Neural cell (in vitro differentiated cells): ENCODE measurements at regions not wholly inside any gene's neighbourhood (a gene's known extent, or its start where the extent isn't known, plus 50 kb on each side); places are given as distances from the start of the nearest gene placed in this dataset.
A peak's percentile ranks its signal among the peaks of the same experiment; 100 is the strongest.

ENCODE experiments used
- H2AFZ ChIP-seq: fragments of 200-600, 300-800 bp; sonication (generic), shearing (Covaris generic); 2 replicates; pipeline ENCODE4 v1.6.0; 2014; ENCODE audit warnings: low read depth, mild to moderate bottlenecking, antibody characterized with exemption, low read length, moderate library complexity
- H3F3A ChIP-seq: fragments of 200-600 bp; shearing (Covaris generic); 2 replicates; pipeline ENCODE4 v1.6.1; 2016; ENCODE audit warnings: mild to moderate bottlenecking, moderate library complexity, mixed read lengths, antibody characterized with exemption, low read length; ENCODE audit not compliant: insufficient read depth, poor library complexity, severe bottlenecking
- H3K27ac ChIP-seq: fragments of 200-600, 300-800 bp; sonication (generic), shearing (Covaris generic); 2 replicates; pipeline ENCODE4 v1.5.1; 2014; ENCODE audit warnings: mild to moderate bottlenecking, low read length, moderate library complexity
- H3K27me3 ChIP-seq: fragments of 300-800, 200-600 bp; sonication (generic), shearing (Covaris generic); 2 replicates; pipeline ENCODE4 v1.6.0; 2014; ENCODE audit warnings: mild to moderate bottlenecking, low read depth, low read length, moderate library complexity; ENCODE audit not compliant: insufficient read depth
- H3K36me3 ChIP-seq: fragments of 300-800, 200-600 bp; sonication (generic), shearing (Covaris generic); 2 replicates; pipeline ENCODE4 v1.5.1; 2014; ENCODE audit warnings: mild to moderate bottlenecking, antibody characterized with exemption, low read length, moderate library complexity; ENCODE audit not compliant: insufficient read depth
- H3K4me2 ChIP-seq: fragments of 300-800, 200-600 bp; sonication (generic), shearing (Covaris generic); 2 replicates; pipeline ENCODE4 v1.6.0; 2014; ENCODE audit warnings: mild to moderate bottlenecking, low read length
- H3K4me3 ChIP-seq: fragments of 300-800, 200-600 bp; sonication (generic), shearing (Covaris generic); 2 replicates; pipeline ENCODE4 v1.5.1; 2014; ENCODE audit warnings: mild to moderate bottlenecking, low read length, moderate library complexity
- H3K79me2 ChIP-seq: fragments of 200-600 bp; shearing (Covaris generic); replicated peaks from 2 replicates; pipeline ENCODE4 v1.6.0; 2014; ENCODE audit warnings: mild to moderate bottlenecking, low read length, moderate library complexity; ENCODE audit not compliant: insufficient read depth
- H3K9ac ChIP-seq: fragments of 300-800, 200-600 bp; sonication (generic), shearing (Covaris generic); 2 replicates; pipeline ENCODE4 v1.6.1; 2016; ENCODE audit warnings: mild to moderate bottlenecking, low read length, mixed read lengths
- H3K9me2 ChIP-seq: fragments of 200-600 bp; shearing (Covaris generic); 2 replicates; pipeline ENCODE4 v1.6.1; 2016; ENCODE audit warnings: mild to moderate bottlenecking, low read length, mixed read lengths; ENCODE audit not compliant: insufficient read depth
- H3K9me3 ChIP-seq: fragments of 200-600, 300-800 bp; sonication (generic), shearing (Covaris generic); 2 replicates; pipeline ENCODE4 v1.6.1; 2016; ENCODE audit warnings: mild to moderate bottlenecking, mixed run types, low read length, moderate library complexity, mixed read lengths
- H4K20me1 ChIP-seq: fragments of 200-600 bp; shearing (Covaris generic); 2 replicates; pipeline ENCODE4 v1.6.1; 2016; ENCODE audit warnings: mild to moderate bottlenecking, mixed run types; ENCODE audit not compliant: insufficient read depth
- EP300 ChIP-seq: fragments of 450-650 bp; conservative IDR thresholded peaks from 2 replicates; pipeline ENCODE4 v1.6.1; 2014; ENCODE audit warnings: antibody characterized with exemption, mild to moderate bottlenecking, moderate library complexity; ENCODE audit not compliant: poor library complexity, severe bottlenecking
- EZH2 ChIP-seq: fragments of 200-600, 300-800 bp; shearing (Covaris generic), sonication (generic); IDR thresholded peaks from 2 replicates; pipeline ENCODE4 v1.6.1; 2014; ENCODE audit warnings: antibody characterized with exemption, low read length, borderline replicate concordance, mild to moderate bottlenecking; ENCODE audit not compliant: insufficient read depth, poor library complexity, severe bottlenecking
- MXI1 ChIP-seq: fragments of 450-650 bp; conservative IDR thresholded peaks from 2 replicates; pipeline ENCODE4 v1.6.1; 2014; ENCODE audit warnings: antibody characterized with exemption, mild to moderate bottlenecking; ENCODE audit not compliant: poor library complexity, severe bottlenecking
- POLR2AphosphoS5 ChIP-seq: IDR thresholded peaks from 2 replicates; pipeline ENCODE4 v1.6.1; 2012
- RAD21 ChIP-seq: fragments of 450-650 bp; conservative IDR thresholded peaks from 2 replicates; pipeline ENCODE4 v1.6.1; 2014; ENCODE audit warnings: antibody characterized with exemption, mild to moderate bottlenecking, moderate library complexity
- REST ChIP-seq: IDR thresholded peaks from 2 replicates; pipeline ENCODE4 v1.6.1; 2012; ENCODE audit warnings: borderline replicate concordance
- SMC3 ChIP-seq: fragments of 450-650 bp; conservative IDR thresholded peaks from 2 replicates; pipeline ENCODE4 v1.6.1; 2014; ENCODE audit warnings: antibody characterized with exemption, mild to moderate bottlenecking, moderate library complexity; ENCODE audit not compliant: poor library complexity
- TF ChIP-seq, protein P1 (sequence below): fragments of 450-650 bp; IDR thresholded peaks from 2 replicates; pipeline ENCODE4 v1.5.1; 2014; ENCODE audit warnings: antibody characterized with exemption, mild to moderate bottlenecking, moderate library complexity; ENCODE audit not compliant: poor library complexity, severe bottlenecking

GRCh38 chr2:177029075-177029474, 183.5 kb upstream of the HNRNPA3 start:
- TF ChIP-seq EZH2 = no peak
- no peak for TF ChIP-seq MXI1
- TF ChIP-seq REST = no peak
- no peak for TF ChIP-seq RAD21
- no peak for TF ChIP-seq SMC3
- no peak for TF ChIP-seq EP300
- TF ChIP-seq, protein P1, sequence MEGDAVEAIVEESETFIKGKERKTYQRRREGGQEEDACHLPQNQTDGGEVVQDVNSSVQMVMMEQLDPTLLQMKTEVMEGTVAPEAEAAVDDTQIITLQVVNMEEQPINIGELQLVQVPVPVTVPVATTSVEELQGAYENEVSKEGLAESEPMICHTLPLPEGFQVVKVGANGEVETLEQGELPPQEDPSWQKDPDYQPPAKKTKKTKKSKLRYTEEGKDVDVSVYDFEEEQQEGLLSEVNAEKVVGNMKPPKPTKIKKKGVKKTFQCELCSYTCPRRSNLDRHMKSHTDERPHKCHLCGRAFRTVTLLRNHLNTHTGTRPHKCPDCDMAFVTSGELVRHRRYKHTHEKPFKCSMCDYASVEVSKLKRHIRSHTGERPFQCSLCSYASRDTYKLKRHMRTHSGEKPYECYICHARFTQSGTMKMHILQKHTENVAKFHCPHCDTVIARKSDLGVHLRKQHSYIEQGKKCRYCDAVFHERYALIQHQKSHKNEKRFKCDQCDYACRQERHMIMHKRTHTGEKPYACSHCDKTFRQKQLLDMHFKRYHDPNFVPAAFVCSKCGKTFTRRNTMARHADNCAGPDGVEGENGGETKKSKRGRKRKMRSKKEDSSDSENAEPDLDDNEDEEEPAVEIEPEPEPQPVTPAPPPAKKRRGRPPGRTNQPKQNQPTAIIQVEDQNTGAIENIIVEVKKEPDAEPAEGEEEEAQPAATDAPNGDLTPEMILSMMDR = no peak
- TF ChIP-seq POLR2AphosphoS5 = no peak

DNA sequence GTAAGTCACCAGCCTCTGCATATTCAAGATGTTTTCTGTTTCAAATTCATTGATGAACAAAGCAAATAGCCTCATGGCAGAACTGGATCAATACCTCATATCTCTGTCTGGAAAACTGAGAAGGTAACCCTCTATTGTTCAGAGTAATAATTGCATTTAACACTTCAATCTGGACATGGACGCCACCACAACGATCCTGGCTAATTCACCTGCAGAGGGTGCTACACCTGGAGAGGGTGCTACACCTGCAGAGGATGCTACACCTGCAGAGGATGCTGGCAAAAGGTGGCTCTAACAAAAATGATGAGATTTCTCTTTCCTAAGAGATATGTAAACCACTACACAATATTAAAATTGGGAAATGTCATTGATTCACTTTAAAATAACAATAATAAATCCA, 183.1 kb upstream of the HNRNPA3 start:
- H3K9me2 ChIP-seq = no peaks in the 10 kb centered on the region
- no peaks in the 10 kb centered on the region for H3K79me2 ChIP-seq
- H3K27me3 ChIP-seq = no peaks in the 10 kb centered on the region
- H3F3A ChIP-seq = peaks cover 6% of the 10 kb centered on the region
- H3K4me3 ChIP-seq = no peak overlapping the region
- TF ChIP-seq, protein P1 = peak; percentile 31
- TF ChIP-seq EP300 (no peak), REST (no peak), POLR2AphosphoS5 (no peak), SMC3 (no peak), MXI1 (no peak)
- no peak overlapping the region for H2AFZ ChIP-seq
- no peak overlapping the region for H3K9ac ChIP-seq
- no peaks in the 10 kb centered on the region for H4K20me1 ChIP-seq
- H3K36me3 ChIP-seq = no peaks in the 10 kb centered on the region
- H3K9me3 ChIP-seq = no peaks in the 10 kb centered on the region
- peak overlapping the region; percentile 98 for H3K27ac ChIP-seq
- no peak overlapping the region for H3K4me2 ChIP-seq

More at GRCh38 chr2:177029075-177029474, 183.5 kb upstream of the HNRNPA3 start:
- H3K9me3 ChIP-seq = no peaks in the 10 kb centered on the region
- H3K9me2 ChIP-seq = no peaks in the 10 kb centered on the region
- no peaks in the 10 kb centered on the region for H4K20me1 ChIP-seq
- H3K27ac ChIP-seq = peak overlapping the region; percentile 98
- H3K9ac ChIP-seq = no peak overlapping the region
- no peaks in the 10 kb centered on the region for H3K79me2 ChIP-seq
- no peak overlapping the region for H3K4me2 ChIP-seq
- H2AFZ ChIP-seq = no peak overlapping the region
- peaks cover 6% of the 10 kb centered on the region for H3F3A ChIP-seq
- H3K36me3 ChIP-seq = no peaks in the 10 kb centered on the region
- no peaks in the 10 kb centered on the region for H3K27me3 ChIP-seq
- no peak overlapping the region for H3K4me3 ChIP-seq
